A549 (cell line): ENCODE measurements at regions not wholly inside any gene's neighbourhood (a gene's known extent, or its start where the extent isn't known, plus 50 kb on each side); places are given as distances from the start of the nearest gene placed in this dataset.

Source experiments
- ATOH8 ChIP-seq: fragments of 250-450 bp; sonication (Bioruptor Pico); IDR thresholded peaks from 2 replicates; pipeline ENCODE4 v1.5.0; 2020; ENCODE audit warnings: low read depth, mild to moderate bottlenecking, moderate library complexity
- CEBPB ChIP-seq, 2 experiments: fragments of >200 bp in 1 of 2; sonication (Bioruptor Twin) in 1 of 2; formaldehyde crosslinking in 1 of 2; IDR thresholded peaks; 2 replicates each; pipeline ENCODE4 v1.6.1; 2012 to 2016
- CTCF ChIP-seq: fragments of >200 bp; sonication (Bioruptor Twin); formaldehyde crosslinking; IDR thresholded peaks from 3 replicates; pipeline ENCODE4 v1.5.1; 2016
- EP300 ChIP-seq, 2 experiments: fragments of >200 bp; sonication (Bioruptor Twin); formaldehyde crosslinking; IDR thresholded peaks; 2 replicates in 1 of 2; 3 replicates in 1 of 2; pipeline ENCODE4 v1.6.1; 2016 to 2017
- POLR2A ChIP-seq: IDR thresholded peaks from 2 replicates; pipeline ENCODE4 v1.6.1; 2012; ENCODE audit warnings: mild to moderate bottlenecking, low read length
- REST ChIP-seq: fragments of 200-600 bp; sonication (generic); IDR thresholded peaks from 2 replicates; pipeline ENCODE4 v1.6.1; 2016; ENCODE audit warnings: antibody characterized with exemption, mild to moderate bottlenecking, moderate library complexity
- USF2 ChIP-seq: fragments of 450-650 bp; IDR thresholded peaks from 2 replicates; pipeline ENCODE4 v1.6.1; 2014; ENCODE audit warnings: antibody characterized with exemption

GRCh38 chr12:90075685-90076084 lies 367.0 kb upstream of the ATP2B1 start:
- TF ChIP-seq ATOH8 (CRISPR knock-in tag) (no peak), USF2 (no peak), POLR2A (no peak), CTCF (no peak), CEBPB (IDR thresholded peaks at IDR 0.05) (no peak), EP300 (IDR thresholded peaks at IDR 0.05) (no peak), REST (no peak)
